ENCODE measurements at regions not wholly inside any gene's neighbourhood (a gene's known extent, or its start where the extent isn't known, plus 50 kb on each side); places are given as distances from the start of the nearest gene placed in this dataset.

GRCh38 chr7:66529883-66530610, 98.6 kb upstream of the KCTD7 start:
- Histone ChIP-seq H3K9me2 (ENCODE audit: insufficient read depth, low read length) (no peaks in the 10 kb centered on the region), H3K4me2 (ENCODE audit: low read length) (no peak overlapping the region), H4K20me1 (ENCODE audit: insufficient read depth, low read length) (no peaks in the 10 kb centered on the region), H2AFZ (ENCODE audit: low read length) (no peak overlapping the region), H3K4me1 (ENCODE audit: insufficient read depth, low read length, poor library complexity, severe bottlenecking) (no peaks in the 10 kb centered on the region), H3K27ac (ENCODE audit: low read depth, low read length, poor library complexity, severe bottlenecking) (no peak overlapping the region), H3K9me3 (ENCODE audit: low read length) (no peaks in the 10 kb centered on the region), H3K4me3 (ENCODE audit: low read depth, low read length, poor library complexity, severe bottlenecking) (no peak overlapping the region), H3K36me3 (ENCODE audit: insufficient read depth, low read length) (no peaks in the 10 kb centered on the region), H3K79me2 (ENCODE audit: insufficient read depth, low read depth, low read length) (no peaks in the 10 kb centered on the region)
- intact Hi-C loops (cut with micrococcal nuclease; ENCODE audit: unreplicated experiment), result no loop called here
- ChIA-PET CTCF (ENCODE audit: unreplicated experiment) (no interaction called here), POLR2A (interaction anchor here (0.6 kb wide), 1 partner anchor 213 kb away, joined by 6 read pairs; no protein-coding TSS in a partner anchor)
- BruUV-seq (replicated peaks), result no TSS peak
- no peak for DNase-seq (ENCODE audit: low spot score)
- TF ChIP-seq EZH2phosphoT487 (IDR thresholded peaks at IDR 0.05; ENCODE audit: borderline replicate concordance, low read depth, low read length), result no peak
- TF ChIP-seq, protein P1, sequence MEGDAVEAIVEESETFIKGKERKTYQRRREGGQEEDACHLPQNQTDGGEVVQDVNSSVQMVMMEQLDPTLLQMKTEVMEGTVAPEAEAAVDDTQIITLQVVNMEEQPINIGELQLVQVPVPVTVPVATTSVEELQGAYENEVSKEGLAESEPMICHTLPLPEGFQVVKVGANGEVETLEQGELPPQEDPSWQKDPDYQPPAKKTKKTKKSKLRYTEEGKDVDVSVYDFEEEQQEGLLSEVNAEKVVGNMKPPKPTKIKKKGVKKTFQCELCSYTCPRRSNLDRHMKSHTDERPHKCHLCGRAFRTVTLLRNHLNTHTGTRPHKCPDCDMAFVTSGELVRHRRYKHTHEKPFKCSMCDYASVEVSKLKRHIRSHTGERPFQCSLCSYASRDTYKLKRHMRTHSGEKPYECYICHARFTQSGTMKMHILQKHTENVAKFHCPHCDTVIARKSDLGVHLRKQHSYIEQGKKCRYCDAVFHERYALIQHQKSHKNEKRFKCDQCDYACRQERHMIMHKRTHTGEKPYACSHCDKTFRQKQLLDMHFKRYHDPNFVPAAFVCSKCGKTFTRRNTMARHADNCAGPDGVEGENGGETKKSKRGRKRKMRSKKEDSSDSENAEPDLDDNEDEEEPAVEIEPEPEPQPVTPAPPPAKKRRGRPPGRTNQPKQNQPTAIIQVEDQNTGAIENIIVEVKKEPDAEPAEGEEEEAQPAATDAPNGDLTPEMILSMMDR (conservative IDR thresholded peaks at IDR 0.05; ENCODE audit: low read length), result no peak

GRCh38 chr7:66535414-66536329, 93.0 kb upstream of the KCTD7 start:
- no peaks in the 10 kb centered on the region for H3K4me1 ChIP-seq (ENCODE audit: insufficient read depth, low read length, poor library complexity, severe bottlenecking)
- DNase-seq (ENCODE audit: low spot score), result no peak
- no peak overlapping the region for H3K4me2 ChIP-seq (ENCODE audit: low read length)
- H3K36me3 ChIP-seq (ENCODE audit: insufficient read depth, low read length), result no peaks in the 10 kb centered on the region
- H3K4me3 ChIP-seq (ENCODE audit: low read depth, low read length, poor library complexity, severe bottlenecking), result no peak overlapping the region
- no peaks in the 10 kb centered on the region for H3K9me2 ChIP-seq (ENCODE audit: insufficient read depth, low read length)
- no peaks in the 10 kb centered on the region for H3K9me3 ChIP-seq (ENCODE audit: low read length)
- no peak for TF ChIP-seq EZH2phosphoT487 (IDR thresholded peaks at IDR 0.05; ENCODE audit: borderline replicate concordance, low read depth, low read length)
- TF ChIP-seq, protein P1 (conservative IDR thresholded peaks at IDR 0.05; ENCODE audit: low read length), result no peak
- BruUV-seq (replicated peaks), result no TSS peak
- H2AFZ ChIP-seq (ENCODE audit: low read length), result no peak overlapping the region
- intact Hi-C loops (cut with micrococcal nuclease; ENCODE audit: unreplicated experiment), result no loop called here
- ChIA-PET CTCF (ENCODE audit: unreplicated experiment) (no interaction called here), POLR2A (interaction anchor here (0.6 kb wide), 1 partner anchor 292 kb away, joined by 4 read pairs; no protein-coding TSS in a partner anchor)
- H3K79me2 ChIP-seq (ENCODE audit: insufficient read depth, low read depth, low read length), result no peaks in the 10 kb centered on the region
- no peak overlapping the region for H3K27ac ChIP-seq (ENCODE audit: low read depth, low read length, poor library complexity, severe bottlenecking)
- no peaks in the 10 kb centered on the region for H4K20me1 ChIP-seq (ENCODE audit: insufficient read depth, low read length)
